K562 (cell line): ENCODE measurements at regions not wholly inside any gene's neighbourhood (a gene's known extent, or its start where the extent isn't known, plus 50 kb on each side); places are given as distances from the start of the nearest gene placed in this dataset.

Experiments used
- ATAC-seq: fragments of 200-7000 bp; cut with Tn5 transposase; 3 replicates; pipeline ENCODE4 v1.9.1; 2020; ENCODE audit warnings: moderate library complexity
- BruUV-seq: library from RNA; stranded (reverse); fragments of 400-500 nt; replicated peaks from 2 replicates; lab custom pipeline; 2021; lab: Mats Ljungman, UMichigan
- CTCF ChIA-PET: fragments of 300-600 bp; formaldehyde crosslinking; extraction: SDS; loops from one replicate; lab custom pipeline; 2021; ENCODE audit warnings: low intra/inter-chr PET ratio; lab: Yijun Ruan, JAX
- POLR2A ChIA-PET: fragments of 300-600, 350-650 bp; sonication (Branson Sonifier 250); formaldehyde crosslinking; extraction: SDS; loops from one replicate; lab custom pipeline; 2021; ENCODE audit warnings: antibody characterized with exemption, inconsistent platforms; lab: Yijun Ruan, JAX
- DNase-seq, 4 experiments: peaks; one replicate each; pipeline versions ENCODE4 v3.0.0 to v3.0.0-alpha.2; 2011 to 2018; ENCODE audit warnings: low spot score in 3 of 4, mixed read lengths in 3 of 4; ENCODE audit errors: extremely low read depth in 1 of 4
- FAIRE-seq: peaks from 2 replicates; lab custom pipeline; 2011; peaks lifted over from hg19 to GRCh38; lab: Jason Lieb, UNC
- H2AFZ ChIP-seq: 2 replicates; pipeline ENCODE4 v1.6.0; 2011; ENCODE audit warnings: low read depth, low read length, control low read depth, inconsistent platforms
- H3K27ac ChIP-seq: fragments of 200-600 bp; 3 replicates; pipeline ENCODE4 v1.8.0; 2011; ENCODE audit warnings: low read depth, mild to moderate bottlenecking, control low read depth, inconsistent platforms, low read length, moderate library complexity, mixed read lengths; ENCODE audit errors: extremely low read depth
- H3K27me3 ChIP-seq, 2 experiments: fragments of 300-600 bp in 1 of 2; 2 replicates in 1 of 2; 3 replicates in 1 of 2; pipeline versions ENCODE4 v1.6.0 to v1.8.0; 2011; ENCODE audit warnings: inconsistent platforms in 2 of 2, low read length in 2 of 2, mild to moderate bottlenecking in 1 of 2, mixed read lengths in 1 of 2, moderate library complexity in 1 of 2; ENCODE audit not compliant: control insufficient read depth in 2 of 2, insufficient read depth in 2 of 2
- H3K36me3 ChIP-seq: fragments of 300-600 bp; 3 replicates; pipeline ENCODE4 v1.8.0; 2011; ENCODE audit warnings: mild to moderate bottlenecking, low read length, inconsistent platforms; ENCODE audit not compliant: control insufficient read depth, insufficient read depth
- H3K4me1 ChIP-seq, 2 experiments: fragments of 200-600 bp in 1 of 2; replicated peaks in 1 of 2; 2 replicates in 1 of 2; 3 replicates in 1 of 2; pipeline versions ENCODE4 v1.5.1 to v1.8.0; 2011; ENCODE audit warnings: inconsistent platforms in 2 of 2, low read length in 2 of 2, mild to moderate bottlenecking in 1 of 2, mixed read lengths in 1 of 2, moderate library complexity in 1 of 2; ENCODE audit not compliant: control insufficient read depth in 2 of 2, insufficient read depth in 2 of 2
- H3K4me2 ChIP-seq: 2 replicates; pipeline ENCODE4 v1.6.1; 2011; ENCODE audit warnings: low read length, control low read depth, inconsistent platforms, mixed read lengths; ENCODE audit not compliant: insufficient read depth
- H3K4me3 ChIP-seq: fragments of 200-600 bp; sonication (generic), shearing (Covaris generic); 2 replicates; pipeline ENCODE4 v1.5.1; 2016; ENCODE audit warnings: control low read depth, inconsistent platforms
- H3K79me2 ChIP-seq: fragments of 200-600 bp; 3 replicates; pipeline ENCODE4 v1.8.0; 2011; ENCODE audit warnings: low read length, inconsistent platforms; ENCODE audit not compliant: control insufficient read depth, insufficient read depth
- H3K9ac ChIP-seq, 2 experiments: 2 replicates each; pipeline versions ENCODE4 v1.6.0 to v1.6.1; 2011; ENCODE audit warnings: low read depth in 2 of 2, low read length in 2 of 2, control low read depth in 1 of 2, inconsistent platforms in 1 of 2, mild to moderate bottlenecking in 1 of 2, mixed read lengths in 1 of 2; ENCODE audit not compliant: insufficient read depth in 1 of 2
- H3K9me1 ChIP-seq: one replicate; pipeline ENCODE4 v1.6.0; 2011; ENCODE audit warnings: inconsistent platforms, mild to moderate bottlenecking, low read length, moderate library complexity; ENCODE audit not compliant: control insufficient read depth, insufficient read depth
- H3K9me3 ChIP-seq: replicated peaks from 2 replicates; pipeline ENCODE4 v1.5.1; 2011; ENCODE audit warnings: low read depth, low read length, inconsistent platforms; ENCODE audit not compliant: control insufficient read depth, insufficient read depth
- H4K20me1 ChIP-seq: replicated peaks from 2 replicates; pipeline ENCODE4 v1.6.1; 2011; ENCODE audit warnings: low read length, inconsistent platforms, mixed read lengths; ENCODE audit not compliant: control insufficient read depth, insufficient read depth
- ARID2 ChIP-seq: fragments of 450-650 bp; IDR thresholded peaks from 2 replicates; pipeline ENCODE4 v1.6.1; 2017; ENCODE audit warnings: antibody characterized with exemption, mild to moderate bottlenecking
- HDAC8 ChIP-seq: fragments of 450-650 bp; IDR thresholded peaks from 2 replicates; pipeline ENCODE4 v1.6.1; 2016; ENCODE audit warnings: mild to moderate bottlenecking, missing genetic modification characterization, moderate library complexity, missing compliant biosample characterization
- MEIS2 ChIP-seq: fragments of 450-650 bp; IDR thresholded peaks from 2 replicates; pipeline ENCODE4 v1.6.1; 2014; ENCODE audit warnings: mild to moderate bottlenecking; ENCODE audit not compliant: partially characterized antibody
- MXI1 ChIP-seq: IDR thresholded peaks from 2 replicates; pipeline ENCODE4 v1.6.1; 2011; ENCODE audit warnings: low read depth, mild to moderate bottlenecking, improper control_type of control experiment, low read length
- NCOA4 ChIP-seq: fragments of 450-650 bp; IDR thresholded peaks from 2 replicates; pipeline ENCODE4 v1.6.1; 2018; ENCODE audit warnings: mild to moderate bottlenecking; ENCODE audit not compliant: partially characterized antibody
- NCOA6 ChIP-seq: fragments of 450-650 bp; IDR thresholded peaks from 2 replicates; pipeline ENCODE4 v1.6.1; 2017; ENCODE audit warnings: mild to moderate bottlenecking
- NONO ChIP-seq, 2 experiments: fragments of 200-400 bp in 1 of 2; fragments of 450-650 bp in 1 of 2; formaldehyde crosslinking in 1 of 2; IDR thresholded peaks; 2 replicates each; pipeline ENCODE4 v1.6.1; 2017; ENCODE audit warnings: low read depth in 2 of 2, mild to moderate bottlenecking in 2 of 2, moderate library complexity in 2 of 2, low read length in 1 of 2
- NR2F6 ChIP-seq: fragments of 450-650 bp; formaldehyde crosslinking; IDR thresholded peaks from 2 replicates; pipeline ENCODE4 v1.4.0; 2020; ENCODE audit warnings: mild to moderate bottlenecking
- PHB ChIP-seq: fragments of 250-450 bp; sonication (Bioruptor Pico); IDR thresholded peaks from 2 replicates; pipeline ENCODE4 v1.5.0; 2021
- SMAD3 ChIP-seq: fragments of 450-650 bp; formaldehyde crosslinking; conservative IDR thresholded peaks from 2 replicates; pipeline ENCODE4 v1.4.0; 2020; ENCODE audit warnings: mild to moderate bottlenecking
- SNIP1 ChIP-seq: fragments of 450-650 bp; IDR thresholded peaks from 2 replicates; pipeline ENCODE4 v1.7.1; 2017; ENCODE audit warnings: low read depth, mild to moderate bottlenecking
- TRIM25 ChIP-seq: fragments of 450-650 bp; IDR thresholded peaks from 2 replicates; pipeline ENCODE4 v1.7.0; 2016; ENCODE audit warnings: borderline replicate concordance
- ZBTB12 ChIP-seq: fragments of 250-450 bp; sonication (Bioruptor Pico); IDR thresholded peaks from 2 replicates; pipeline ENCODE4 v1.4.0; 2020
- ZSCAN32 ChIP-seq: fragments of 450-650 bp; formaldehyde crosslinking; IDR thresholded peaks from 2 replicates; pipeline ENCODE4 v1.4.0; 2020; ENCODE audit warnings: mild to moderate bottlenecking, moderate library complexity
- in situ Hi-C: fragments of 300-500 bp; cut with MboI; formaldehyde crosslinking; loops from 4 replicates; pipeline ENCODE4 v1.15.0; 2018; ENCODE audit warnings: inconsistent platforms, mixed read lengths
- intact Hi-C: fragments of 100-400 bp; cut with micrococcal nuclease; formaldehyde crosslinking; loops from 2 replicates; pipeline ENCODE4 v1.14.2; 2022
- TF ChIP-seq, protein P1 (sequence below): sonication (generic); formaldehyde crosslinking; IDR thresholded peaks from 2 replicates; pipeline ENCODE4 v1.9.0; 2022; ENCODE audit warnings: mild to moderate bottlenecking, missing genetic modification reagents

- no peak for DNase-seq
- CTCF ChIA-PET = no interaction called here
Observed at GRCh38 chr10:64477791-64478190, 956.6 kb downstream of the REEP3 start.

GRCh38 chr10:64484811-64485330 is 963.7 kb downstream of the REEP3 start:
- Histone ChIP-seq H3K27me3 (no peaks in the 10 kb centered on the region), H3K9me3 (no peaks in the 10 kb centered on the region), H3K27ac (no peak overlapping the region), H3K36me3 (no peaks in the 10 kb centered on the region), H3K4me2 (no peak overlapping the region), H3K4me3 (no peak overlapping the region), H3K9me1 (no peaks in the 10 kb centered on the region), H3K9ac (no peak overlapping the region), H3K4me1 (no peaks in the 10 kb centered on the region), H2AFZ (no peak overlapping the region), H3K79me2 (no peaks in the 10 kb centered on the region), H4K20me1 (no peaks in the 10 kb centered on the region)
- no peak for DNase-seq
- FAIRE-seq = no peak
- no peak for ATAC-seq
- BruUV-seq = no TSS peak
- POLR2A ChIA-PET = no interaction called here
- in situ Hi-C loops (no loop called here), intact Hi-C loops (no loop called here)
- CTCF ChIA-PET = no interaction called here
- TF ChIP-seq ZSCAN32 (CRISPR knock-in tag) (no peak), MXI1 (no peak), ZBTB12 (CRISPR knock-in tag) (no peak), ARID2 (no peak), NCOA6 (no peak), SNIP1 (no peak), TRIM25 (no peak), NR2F6 (no peak), PHB (CRISPR knock-in tag) (no peak), SMAD3 (CRISPR knock-in tag) (no peak), HDAC8 (tag) (no peak), NONO (IDR thresholded peaks at IDR 0.05; ENCODE audit: low read depth in 2 of 2, low read length in 1 of 2) (no peak)
- TF ChIP-seq, protein P1, sequence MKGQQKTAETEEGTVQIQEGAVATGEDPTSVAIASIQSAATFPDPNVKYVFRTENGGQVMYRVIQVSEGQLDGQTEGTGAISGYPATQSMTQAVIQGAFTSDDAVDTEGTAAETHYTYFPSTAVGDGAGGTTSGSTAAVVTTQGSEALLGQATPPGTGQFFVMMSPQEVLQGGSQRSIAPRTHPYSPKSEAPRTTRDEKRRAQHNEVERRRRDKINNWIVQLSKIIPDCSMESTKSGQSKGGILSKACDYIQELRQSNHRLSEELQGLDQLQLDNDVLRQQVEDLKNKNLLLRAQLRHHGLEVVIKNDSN (CRISPR knock-in tag) = no peak

More at GRCh38 chr10:64477791-64478190, 956.6 kb downstream of the REEP3 start:
- Histone ChIP-seq H3K4me1 (no peaks in the 10 kb centered on the region), H3K79me2 (no peaks in the 10 kb centered on the region), H3K9ac (no peak overlapping the region)
- no TSS peak for BruUV-seq
- TF ChIP-seq MEIS2 = peak; percentile 31
- no peak for TF ChIP-seq NCOA4
- TF ChIP-seq, all 486 proteins: peak for 1
- Histone ChIP-seq H3K27ac (no peak overlapping the region), H3K9me3 (no peaks in the 10 kb centered on the region), H2AFZ (no peak overlapping the region), H3K9me1 (no peaks in the 10 kb centered on the region), H3K4me3 (no peak overlapping the region), H3K27me3 (no peaks in the 10 kb centered on the region), H4K20me1 (no peaks in the 10 kb centered on the region), H3K4me2 (no peak overlapping the region), H3K36me3 (no peaks in the 10 kb centered on the region)
- in situ Hi-C loops (no loop called here), intact Hi-C loops (no loop called here)
- FAIRE-seq (no peak), ATAC-seq (no peak)
- POLR2A ChIA-PET = no interaction called here
